GM12878 (cell line): ENCODE measurements at regions not wholly inside any gene's neighbourhood (a gene's known extent, or its start where the extent isn't known, plus 50 kb on each side); places are given as distances from the start of the nearest gene placed in this dataset.

Experiments used
- CTCF ChIP-seq, 3 experiments: IDR thresholded peaks in 2 of 3; conservative IDR thresholded peaks in 1 of 3; 2 replicates each; pipeline ENCODE4 v1.5.1; 2011; ENCODE audit warnings: low read depth in 3 of 3, low read length in 3 of 3, mild to moderate bottlenecking in 3 of 3, control low read depth in 2 of 3, moderate library complexity in 2 of 3, inconsistent platforms in 1 of 3, mixed read lengths in 1 of 3; ENCODE audit not compliant: control insufficient read depth in 2 of 3, insufficient read depth in 1 of 3; ENCODE audit errors: extremely low read depth in 1 of 3
- E4F1 ChIP-seq: fragments of 450-650 bp; IDR thresholded peaks from 2 replicates; pipeline ENCODE4 v1.6.1; 2018; ENCODE audit warnings: borderline replicate concordance, mild to moderate bottlenecking; ENCODE audit not compliant: partially characterized antibody
- EZH2 ChIP-seq: IDR thresholded peaks from 2 replicates; pipeline ENCODE4 v1.6.1; 2012; ENCODE audit warnings: low read depth, mild to moderate bottlenecking, control low read depth, inconsistent platforms, low read length, borderline replicate concordance; ENCODE audit not compliant: control insufficient read depth
- MAX ChIP-seq: IDR thresholded peaks from 2 replicates; pipeline ENCODE4 v1.6.1; 2012; ENCODE audit warnings: low read depth, low read length, improper control_type of control experiment
- MEF2A ChIP-seq: IDR thresholded peaks from 2 replicates; pipeline ENCODE4 v1.6.1; 2011; ENCODE audit warnings: low read depth, mild to moderate bottlenecking, low read length, moderate library complexity; ENCODE audit not compliant: insufficient read depth
- MLLT1 ChIP-seq: fragments of 450-650 bp; IDR thresholded peaks from 2 replicates; pipeline ENCODE4 v1.6.1; 2016; ENCODE audit warnings: mild to moderate bottlenecking
- NRF1 ChIP-seq: conservative IDR thresholded peaks from 2 replicates; pipeline ENCODE4 v1.6.1; 2011; ENCODE audit warnings: mild to moderate bottlenecking, low read depth, low read length, improper control_type of control experiment
- POLR2A ChIP-seq: IDR thresholded peaks from 2 replicates; pipeline ENCODE4 v1.6.1; 2011; ENCODE audit warnings: low read depth, mild to moderate bottlenecking, low read length
- SIX5 ChIP-seq: IDR thresholded peaks from 2 replicates; pipeline ENCODE4 v1.6.1; 2011; ENCODE audit warnings: mild to moderate bottlenecking, low read depth, low read length, moderate library complexity; ENCODE audit not compliant: severe bottlenecking
- SMC3 ChIP-seq: IDR thresholded peaks from 2 replicates; pipeline ENCODE4 v1.6.1; 2011; ENCODE audit warnings: low read length, improper control_type of control experiment, borderline replicate concordance

GRCh38 chr16:79988089-79988488 is 387.6 kb upstream of the MAF start:
- TF ChIP-seq CTCF (IDR thresholded peaks at IDR 0.05 in 2 of 3, conservative IDR thresholded peaks at IDR 0.05 in 1 of 3; ENCODE audit: control insufficient read depth in 2 of 3, extremely low read depth in 1 of 3, insufficient read depth in 1 of 3, low read depth in 3 of 3, low read length in 3 of 3), result no peak
- no peak for TF ChIP-seq MEF2A
- no peak for TF ChIP-seq SMC3
- no peak for TF ChIP-seq EZH2
- no peak for TF ChIP-seq POLR2A
- no peak for TF ChIP-seq SIX5
- no peak for TF ChIP-seq E4F1
- no peak for TF ChIP-seq NRF1
- no peak for TF ChIP-seq MAX
- no peak for TF ChIP-seq MLLT1
